NB4 (cell line): ENCODE measurements at regions not wholly inside any gene's neighbourhood (a gene's known extent, or its start where the extent isn't known, plus 50 kb on each side); places are given as distances from the start of the nearest gene placed in this dataset.

Source experiments
- POLR2A ChIP-seq: IDR thresholded peaks from 2 replicates; pipeline ENCODE4 v1.6.1; 2011; ENCODE audit warnings: mild to moderate bottlenecking; ENCODE audit not compliant: insufficient read length; ENCODE audit errors: extremely low read depth
- TF ChIP-seq, protein P1 (sequence below): IDR thresholded peaks from one replicate; pipeline ENCODE4 v1.5.1; 2012; ENCODE audit warnings: low read depth, low read length
- TF ChIP-seq, protein P2 (sequence below): IDR thresholded peaks from 2 replicates; pipeline ENCODE4 v1.6.1; 2011; ENCODE audit warnings: low read depth, low read length

DNA sequence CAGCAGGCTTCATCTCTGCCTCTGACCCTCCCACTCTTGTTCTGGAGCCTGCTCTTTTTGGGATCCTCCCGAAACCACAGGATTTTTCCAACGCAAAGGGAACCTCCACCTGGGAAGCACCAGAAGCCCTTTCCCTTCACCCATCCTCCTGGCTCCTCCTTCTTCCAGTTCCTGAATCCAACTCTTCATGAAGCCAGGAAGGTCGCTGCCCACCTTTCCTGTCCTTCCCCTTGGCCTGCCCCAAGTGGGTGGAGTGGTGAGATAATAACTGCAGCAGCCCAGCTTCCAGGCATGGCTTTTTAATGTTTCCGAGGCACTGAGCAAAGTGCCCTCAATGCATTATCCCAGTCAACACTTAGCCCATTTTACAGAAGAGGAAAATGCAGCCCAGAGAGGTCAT is 70.8 kb upstream of the EEPD1 start:
- TF ChIP-seq, protein P1, sequence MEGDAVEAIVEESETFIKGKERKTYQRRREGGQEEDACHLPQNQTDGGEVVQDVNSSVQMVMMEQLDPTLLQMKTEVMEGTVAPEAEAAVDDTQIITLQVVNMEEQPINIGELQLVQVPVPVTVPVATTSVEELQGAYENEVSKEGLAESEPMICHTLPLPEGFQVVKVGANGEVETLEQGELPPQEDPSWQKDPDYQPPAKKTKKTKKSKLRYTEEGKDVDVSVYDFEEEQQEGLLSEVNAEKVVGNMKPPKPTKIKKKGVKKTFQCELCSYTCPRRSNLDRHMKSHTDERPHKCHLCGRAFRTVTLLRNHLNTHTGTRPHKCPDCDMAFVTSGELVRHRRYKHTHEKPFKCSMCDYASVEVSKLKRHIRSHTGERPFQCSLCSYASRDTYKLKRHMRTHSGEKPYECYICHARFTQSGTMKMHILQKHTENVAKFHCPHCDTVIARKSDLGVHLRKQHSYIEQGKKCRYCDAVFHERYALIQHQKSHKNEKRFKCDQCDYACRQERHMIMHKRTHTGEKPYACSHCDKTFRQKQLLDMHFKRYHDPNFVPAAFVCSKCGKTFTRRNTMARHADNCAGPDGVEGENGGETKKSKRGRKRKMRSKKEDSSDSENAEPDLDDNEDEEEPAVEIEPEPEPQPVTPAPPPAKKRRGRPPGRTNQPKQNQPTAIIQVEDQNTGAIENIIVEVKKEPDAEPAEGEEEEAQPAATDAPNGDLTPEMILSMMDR = no peak
- TF ChIP-seq, protein P2, sequence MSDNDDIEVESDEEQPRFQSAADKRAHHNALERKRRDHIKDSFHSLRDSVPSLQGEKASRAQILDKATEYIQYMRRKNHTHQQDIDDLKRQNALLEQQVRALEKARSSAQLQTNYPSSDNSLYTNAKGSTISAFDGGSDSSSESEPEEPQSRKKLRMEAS = no peak
- no peak for TF ChIP-seq POLR2A
